Esophagus muscularis mucosa (tissue), 3 donors: ENCODE measurements at regions not wholly inside any gene's neighbourhood (a gene's known extent, or its start where the extent isn't known, plus 50 kb on each side); places are given as distances from the start of the nearest gene placed in this dataset.

Experiments used
- EP300 ChIP-seq: sonication (generic); formaldehyde crosslinking; IDR thresholded peaks from one replicate; pipeline ENCODE4 v1.6.1; 2017; ENCODE audit warnings: antibody characterized with exemption
- TF ChIP-seq, protein P1 (sequence below), 3 experiments: fragments of 200-600 bp in 2 of 3; fragments of 450-650 bp in 1 of 3; sonication (generic) in 2 of 3; IDR thresholded peaks; one replicate each; pipeline ENCODE4 v1.5.1; 2017 to 2019; ENCODE audit warnings: antibody characterized with exemption in 3 of 3, mild to moderate bottlenecking in 2 of 3, moderate library complexity in 1 of 3

DNA sequence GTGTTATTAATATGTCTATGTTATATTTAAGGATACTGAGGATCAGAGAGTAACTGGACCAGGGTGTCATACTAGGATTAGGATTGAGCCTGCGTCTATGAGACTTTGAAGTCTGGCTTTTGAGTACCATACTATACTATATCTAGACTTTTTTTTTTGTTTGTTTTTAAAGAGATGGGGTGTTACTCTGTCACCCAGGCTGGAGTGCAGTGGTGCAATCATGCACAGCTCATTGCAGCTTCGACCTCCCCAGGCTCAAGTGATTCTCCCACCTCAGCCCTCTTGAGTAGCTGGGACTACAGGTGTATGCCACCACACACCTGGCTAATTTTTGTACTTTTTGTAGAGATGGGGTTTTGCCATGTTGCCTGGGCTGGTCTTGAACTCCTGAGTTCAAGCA is 66.2 kb upstream of the MAP4K3 start:
- TF ChIP-seq, protein P1, sequence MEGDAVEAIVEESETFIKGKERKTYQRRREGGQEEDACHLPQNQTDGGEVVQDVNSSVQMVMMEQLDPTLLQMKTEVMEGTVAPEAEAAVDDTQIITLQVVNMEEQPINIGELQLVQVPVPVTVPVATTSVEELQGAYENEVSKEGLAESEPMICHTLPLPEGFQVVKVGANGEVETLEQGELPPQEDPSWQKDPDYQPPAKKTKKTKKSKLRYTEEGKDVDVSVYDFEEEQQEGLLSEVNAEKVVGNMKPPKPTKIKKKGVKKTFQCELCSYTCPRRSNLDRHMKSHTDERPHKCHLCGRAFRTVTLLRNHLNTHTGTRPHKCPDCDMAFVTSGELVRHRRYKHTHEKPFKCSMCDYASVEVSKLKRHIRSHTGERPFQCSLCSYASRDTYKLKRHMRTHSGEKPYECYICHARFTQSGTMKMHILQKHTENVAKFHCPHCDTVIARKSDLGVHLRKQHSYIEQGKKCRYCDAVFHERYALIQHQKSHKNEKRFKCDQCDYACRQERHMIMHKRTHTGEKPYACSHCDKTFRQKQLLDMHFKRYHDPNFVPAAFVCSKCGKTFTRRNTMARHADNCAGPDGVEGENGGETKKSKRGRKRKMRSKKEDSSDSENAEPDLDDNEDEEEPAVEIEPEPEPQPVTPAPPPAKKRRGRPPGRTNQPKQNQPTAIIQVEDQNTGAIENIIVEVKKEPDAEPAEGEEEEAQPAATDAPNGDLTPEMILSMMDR (IDR thresholded peaks at IDR 0.05), result no peak
- TF ChIP-seq EP300, result no peak
